ENCODE measurements at regions not wholly inside any gene's neighbourhood (a gene's known extent, or its start where the extent isn't known, plus 50 kb on each side); places are given as distances from the start of the nearest gene placed in this dataset.

DNA sequence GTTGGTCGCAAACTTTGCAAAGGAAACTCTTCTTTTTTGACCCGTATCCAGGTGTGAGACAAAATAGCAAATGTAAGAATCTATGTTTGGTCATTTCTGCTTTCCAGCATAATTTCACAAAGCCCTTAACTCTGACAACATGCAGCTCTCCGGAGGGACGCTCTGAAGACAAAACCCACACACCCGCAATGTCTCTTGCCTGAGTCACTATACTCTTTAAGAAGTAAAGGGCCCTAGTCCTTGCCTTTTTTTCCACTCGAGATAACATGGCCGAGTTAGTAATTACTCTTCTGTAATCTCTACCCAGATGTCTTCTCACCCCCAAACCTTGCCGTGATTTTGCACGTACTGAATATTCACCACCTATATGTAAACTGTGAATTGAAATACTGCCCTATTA, 115.7 kb upstream of the ADAMTS9 start (continued):
- TF ChIP-seq, protein P1, sequence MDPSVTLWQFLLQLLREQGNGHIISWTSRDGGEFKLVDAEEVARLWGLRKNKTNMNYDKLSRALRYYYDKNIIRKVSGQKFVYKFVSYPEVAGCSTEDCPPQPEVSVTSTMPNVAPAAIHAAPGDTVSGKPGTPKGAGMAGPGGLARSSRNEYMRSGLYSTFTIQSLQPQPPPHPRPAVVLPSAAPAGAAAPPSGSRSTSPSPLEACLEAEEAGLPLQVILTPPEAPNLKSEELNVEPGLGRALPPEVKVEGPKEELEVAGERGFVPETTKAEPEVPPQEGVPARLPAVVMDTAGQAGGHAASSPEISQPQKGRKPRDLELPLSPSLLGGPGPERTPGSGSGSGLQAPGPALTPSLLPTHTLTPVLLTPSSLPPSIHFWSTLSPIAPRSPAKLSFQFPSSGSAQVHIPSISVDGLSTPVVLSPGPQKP (IDR thresholded peaks at IDR 0.05; ENCODE audit: low read depth, low read length), result no peak
- TF ChIP-seq EGR1 (IDR thresholded peaks at IDR 0.05; ENCODE audit: borderline replicate concordance in 1 of 2, low read depth in 2 of 2, low read length in 2 of 2) (no peak), SMAD1 (IDR thresholded peaks at IDR 0.05; ENCODE audit: low read depth, partially characterized antibody) (no peak), BMI1 (IDR thresholded peaks at IDR 0.05; ENCODE audit: borderline replicate concordance) (no peak), NFIC (IDR thresholded peaks at IDR 0.05; ENCODE audit: low read depth, low read length) (no peak), SPI1 (IDR thresholded peaks at IDR 0.05; ENCODE audit: borderline replicate concordance, insufficient read depth, low read depth, low read length) (no peak)
- TF ChIP-seq, protein P2, sequence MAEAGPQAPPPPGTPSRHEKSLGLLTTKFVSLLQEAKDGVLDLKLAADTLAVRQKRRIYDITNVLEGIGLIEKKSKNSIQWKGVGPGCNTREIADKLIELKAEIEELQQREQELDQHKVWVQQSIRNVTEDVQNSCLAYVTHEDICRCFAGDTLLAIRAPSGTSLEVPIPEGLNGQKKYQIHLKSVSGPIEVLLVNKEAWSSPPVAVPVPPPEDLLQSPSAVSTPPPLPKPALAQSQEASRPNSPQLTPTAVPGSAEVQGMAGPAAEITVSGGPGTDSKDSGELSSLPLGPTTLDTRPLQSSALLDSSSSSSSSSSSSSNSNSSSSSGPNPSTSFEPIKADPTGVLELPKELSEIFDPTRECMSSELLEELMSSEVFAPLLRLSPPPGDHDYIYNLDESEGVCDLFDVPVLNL (IDR thresholded peaks at IDR 0.05; ENCODE audit: low read depth, low read length), result no peak

DNA sequence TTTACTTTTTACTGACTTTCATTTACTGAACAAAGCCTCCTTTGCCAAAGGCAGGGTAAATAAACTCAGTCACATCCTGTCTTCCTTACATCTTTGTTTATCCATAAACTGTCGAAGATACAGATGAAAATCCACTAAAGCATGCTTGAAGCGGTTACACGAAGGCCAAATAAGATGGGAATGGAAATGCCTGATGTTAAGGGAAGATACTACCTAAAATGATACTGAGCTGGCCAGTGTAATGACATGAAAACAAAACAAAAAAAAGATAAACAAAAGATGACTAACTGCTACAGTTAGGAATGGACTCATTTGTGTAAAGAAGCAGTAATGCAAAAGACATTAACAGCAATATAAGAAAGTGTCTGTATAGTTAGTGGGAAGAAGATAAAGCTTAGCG, 114.7 kb upstream of the ADAMTS9 start:
- TF ChIP-seq ETV6 (conservative IDR thresholded peaks at IDR 0.05 in 1 of 2, IDR thresholded peaks at IDR 0.05 in 1 of 2; ENCODE audit: borderline replicate concordance in 1 of 2, low read depth in 1 of 2) (0 out of 4 replicates have a peak, but pooled peaks of 1 of the 2 experiments have one; percentile 3), NFXL1 (IDR thresholded peaks at IDR 0.05; ENCODE audit: borderline replicate concordance) (0 out of 2 replicates have a peak, but pooled peaks have one; percentile 3), NRF1 (conservative IDR thresholded peaks at IDR 0.05; ENCODE audit: low read depth, low read length) (no peak), POLR2AphosphoS5 (IDR thresholded peaks at IDR 0.05; ENCODE audit: low read length) (no peak)
- 70% methylated on average over 4 of the region's 4 CpGs for WGBS (ENCODE audit: insufficient coverage, insufficient replicate concordance, low lambda C conversion rate, missing lambda C conversion rate)
- Histone ChIP-seq H3K9me3 (replicated peaks; ENCODE audit: control insufficient read depth, insufficient read depth, low read length) (no peaks in the 10 kb centered on the region), H3K79me2 (ENCODE audit: control insufficient read depth, insufficient read depth, low read length) (no peaks in the 10 kb centered on the region), H4K20me1 (ENCODE audit: control insufficient read depth, insufficient read depth) (no peaks in the 10 kb centered on the region), H3K4me1 (ENCODE audit: control insufficient read depth, insufficient read depth, low read length) (no peaks in the 10 kb centered on the region), H3K4me3 (no peak overlapping the region), H3K4me2 (ENCODE audit: control insufficient read depth, insufficient read depth) (no peak overlapping the region), H3K27me3 (replicated peaks in 1 of 2; ENCODE audit: control insufficient read depth in 2 of 2, insufficient read depth in 2 of 2, low read length in 1 of 2) (no peaks in the 10 kb centered on the region), H3K27ac (ENCODE audit: control insufficient read depth, insufficient read depth) (no peak overlapping the region), H3K36me3 (ENCODE audit: control insufficient read depth in 2 of 2, insufficient read depth in 2 of 2, low read length in 1 of 2) (no peaks in the 10 kb centered on the region), H2AFZ (ENCODE audit: control insufficient read depth, low read depth, low read length) (no peak overlapping the region), H3K9ac (ENCODE audit: control insufficient read depth, insufficient read depth, low read length) (no peak overlapping the region)
- BruUV-seq (replicated peaks), result no TSS peak
- RAD21 ChIA-PET (ENCODE audit: unreplicated experiment), result no interaction called here
- FAIRE-seq (no peak), ATAC-seq (no peak), DNase-seq (ENCODE audit: low read depth, low spot score) (no peak)
- POLR2A ChIA-PET, result no interaction called here
- CTCF ChIA-PET, result no interaction called here
- in situ Hi-C loops (cut with MboI), result no loop called here
- SMC1A ChIA-PET (ENCODE audit: uncharacterized antibody, unreplicated experiment), result no interaction called here
- intact Hi-C loops (cut with micrococcal nuclease; ENCODE audit: unreplicated experiment), result no loop called here

Data from GM12878 (cell line).